ENCODE measurements at regions not wholly inside any gene's neighbourhood (a gene's known extent, or its start where the extent isn't known, plus 50 kb on each side); places are given as distances from the start of the nearest gene placed in this dataset.

- no peak for TF ChIP-seq CTCF (IDR thresholded peaks at IDR 0.05; ENCODE audit: insufficient read depth, low read length, poor library complexity, severe bottlenecking)
- TF ChIP-seq EZH2phosphoT487 (conservative IDR thresholded peaks at IDR 0.05; ENCODE audit: low read length), result no peak
Measured at GRCh38 chr7:17134786-17135185, 163.7 kb upstream of the AHR start.
